HS-5 (cell line): ENCODE measurements at regions not wholly inside any gene's neighbourhood (a gene's known extent, or its start where the extent isn't known, plus 50 kb on each side); places are given as distances from the start of the nearest gene placed in this dataset.
"Not testable (repeated sequence)": the region's sequence is repeated elsewhere in the genome, so short reads cannot be mapped to it uniquely, and the experiment has no call there.

ENCODE experiments used
- DNase-seq: peaks from one replicate; pipeline ENCODE4 v3.0.0-alpha.2; 2012; ENCODE audit warnings: low read depth

GRCh38 chr2:3036432-3037125 is 341.0 kb downstream of the EIPR1 start:
- DNase-seq: no peak

GRCh38 chr2:3035385-3036050 is 342.1 kb downstream of the EIPR1 start:
- DNase-seq: no peak

- DNase-seq: no peak
Measured at GRCh38 chr2:3034856-3035255, 342.8 kb downstream of the EIPR1 start.

GRCh38 chr2:3034396-3034795 is 343.2 kb downstream of the EIPR1 start:
- DNase-seq: no peak

GRCh38 chr2:3033315-3033714 is 344.3 kb downstream of the EIPR1 start:
- no peak for DNase-seq

- not testable (repeated sequence) for DNase-seq
Measured at GRCh38 chr2:3030791-3031190, 346.8 kb downstream of the EIPR1 start.

GRCh38 chr2:3025984-3026383 is 351.6 kb downstream of the EIPR1 start:
- no peak for DNase-seq

GRCh38 chr2:3025261-3025660 is 352.4 kb downstream of the EIPR1 start:
- no peak for DNase-seq

GRCh38 chr2:3024401-3024935 is 353.1 kb downstream of the EIPR1 start:
- no peak for DNase-seq

GRCh38 chr2:3023531-3023930 is 354.1 kb downstream of the EIPR1 start:
- DNase-seq: no peak

- no peak for DNase-seq
Measured at GRCh38 chr2:3022841-3023372, 354.7 kb downstream of the EIPR1 start.

GRCh38 chr2:3021720-3022119 is 355.9 kb downstream of the EIPR1 start:
- no peak for DNase-seq

- no peak for DNase-seq
Measured at GRCh38 chr2:3010001-3010400, 367.6 kb downstream of the EIPR1 start.

- no peak for DNase-seq
Measured at GRCh38 chr2:3009483-3009882, 368.1 kb downstream of the EIPR1 start.

- no peak for DNase-seq
Measured at GRCh38 chr2:3009005-3009404, 368.6 kb downstream of the EIPR1 start.

GRCh38 chr2:3008561-3008960 is 369.1 kb downstream of the EIPR1 start:
- DNase-seq: no peak

- DNase-seq: no peak
Measured at GRCh38 chr2:3007135-3007534, 370.5 kb downstream of the EIPR1 start.

GRCh38 chr2:3005859-3006501 is 371.6 kb downstream of the EIPR1 start:
- DNase-seq: no peak

- no peak for DNase-seq
Measured at GRCh38 chr2:3001615-3002560, 375.7 kb downstream of the EIPR1 start.

- DNase-seq: no peak
Measured at GRCh38 chr2:3000968-3001367, 376.6 kb downstream of the EIPR1 start.

- DNase-seq: no peak
Measured at GRCh38 chr2:3000125-3000524, 377.5 kb downstream of the EIPR1 start.

GRCh38 chr2:2998971-2999370 is 378.6 kb downstream of the EIPR1 start:
- no peak for DNase-seq
